GM12878 (cell line): ENCODE measurements at regions not wholly inside any gene's neighbourhood (a gene's known extent, or its start where the extent isn't known, plus 50 kb on each side); places are given as distances from the start of the nearest gene placed in this dataset.

ENCODE experiments used
- ATAC-seq: fragments of 200-7000 bp; cut with Tn5 transposase; 3 replicates; pipeline ENCODE4 v1.9.1; 2020; ENCODE audit warnings: mild to moderate bottlenecking, moderate library complexity
- BruUV-seq: library from RNA; stranded (reverse); fragments of 400-500 nt; replicated peaks from 2 replicates; lab custom pipeline; 2021; lab: Mats Ljungman, UMichigan
- CTCF ChIA-PET: fragments of 300-600 bp; sonication (Branson Sonifier 250); formaldehyde crosslinking; extraction: SDS; loops from one replicate; lab custom pipeline; 2021; ENCODE audit warnings: inconsistent platforms; lab: Yijun Ruan, JAX
- POLR2A ChIA-PET: fragments of 350-600 bp; formaldehyde crosslinking; extraction: SDS; loops from one replicate; lab custom pipeline; 2021; ENCODE audit warnings: inconsistent platforms; lab: Charles Lee
- RAD21 ChIA-PET: fragments of 300-600 bp; sonication (Branson Sonifier 250); formaldehyde crosslinking; loops from one replicate; lab custom pipeline; 2023; ENCODE audit warnings: antibody characterized with exemption; ENCODE audit not compliant: unreplicated experiment; lab: Charles Lee
- SMC1A ChIA-PET: fragments of 300-600 bp; sonication (Branson Sonifier 250); formaldehyde crosslinking; loops from one replicate; lab custom pipeline; 2023; ENCODE audit not compliant: unreplicated experiment, uncharacterized antibody; lab: Charles Lee
- DNase-seq: peaks from one replicate; pipeline ENCODE4 v3.0.0-alpha.2; 2011; ENCODE audit warnings: low read depth, low spot score
- FAIRE-seq: peaks from 3 replicates; lab custom pipeline; 2011; peaks lifted over from hg19 to GRCh38; lab: Jason Lieb, UNC
- H2AFZ ChIP-seq: 2 replicates; pipeline ENCODE4 v1.6.0; 2011; ENCODE audit warnings: low read depth, low read length, control low read depth; ENCODE audit not compliant: control insufficient read depth
- H3K27ac ChIP-seq: 2 replicates; pipeline ENCODE4 v1.5.1; 2011; ENCODE audit warnings: control low read depth; ENCODE audit not compliant: control insufficient read depth, insufficient read depth
- H3K27me3 ChIP-seq, 2 experiments: replicated peaks in 1 of 2; 2 replicates each; pipeline versions ENCODE4 v1.6.0 to v1.6.1; 2011; ENCODE audit warnings: low read length in 1 of 2; ENCODE audit not compliant: control insufficient read depth in 2 of 2, insufficient read depth in 2 of 2
- H3K36me3 ChIP-seq, 2 experiments: 2 replicates each; pipeline ENCODE4 v1.5.1; 2011; ENCODE audit warnings: low read length in 1 of 2; ENCODE audit not compliant: control insufficient read depth in 2 of 2, insufficient read depth in 2 of 2
- H3K4me1 ChIP-seq: 2 replicates; pipeline ENCODE4 v1.6.1; 2011; ENCODE audit warnings: mild to moderate bottlenecking, low read length, moderate library complexity, mixed read lengths; ENCODE audit not compliant: control insufficient read depth, insufficient read depth
- H3K4me2 ChIP-seq: 2 replicates; pipeline ENCODE4 v1.6.0; 2011; ENCODE audit warnings: control low read depth; ENCODE audit not compliant: control insufficient read depth, insufficient read depth
- H3K4me3 ChIP-seq: fragments of 200-600 bp; sonication (generic); 2 replicates; pipeline ENCODE4 v1.5.1; 2016
- H3K79me2 ChIP-seq: 2 replicates; pipeline ENCODE4 v1.6.0; 2011; ENCODE audit warnings: low read length; ENCODE audit not compliant: control insufficient read depth, insufficient read depth
- H3K9ac ChIP-seq: 2 replicates; pipeline ENCODE4 v1.8.0; 2011; ENCODE audit warnings: low read length, control low read depth, mixed read lengths; ENCODE audit not compliant: control insufficient read depth, insufficient read depth
- H3K9me3 ChIP-seq: replicated peaks from 3 replicates; pipeline ENCODE4 v1.5.1; 2011; ENCODE audit warnings: mild to moderate bottlenecking, low read length; ENCODE audit not compliant: control insufficient read depth, insufficient read depth
- H4K20me1 ChIP-seq: 2 replicates; pipeline ENCODE4 v1.6.0; 2011; ENCODE audit not compliant: control insufficient read depth, insufficient read depth
- ATF7 ChIP-seq: fragments of 450-650 bp; IDR thresholded peaks from 2 replicates; pipeline ENCODE4 v1.6.1; 2016; ENCODE audit warnings: low read depth, mild to moderate bottlenecking
- HCFC1 ChIP-seq: fragments of 150-350 bp; IDR thresholded peaks from 2 replicates; pipeline ENCODE4 v1.6.1; 2014; ENCODE audit warnings: low read length
- MEF2B ChIP-seq: fragments of 450-650 bp; IDR thresholded peaks from 2 replicates; pipeline ENCODE4 v1.6.1; 2018; ENCODE audit warnings: mild to moderate bottlenecking, moderate library complexity; ENCODE audit not compliant: partially characterized antibody, poor library complexity, severe bottlenecking
- MYC ChIP-seq: IDR thresholded peaks from 2 replicates; pipeline ENCODE4 v1.6.1; 2011; ENCODE audit warnings: mild to moderate bottlenecking, low read length, moderate library complexity, inconsistent platforms; ENCODE audit not compliant: insufficient read depth, insufficient replicate concordance, insufficient read length, severe bottlenecking
- RBBP5 ChIP-seq: fragments of 200-600 bp; sonication (generic); conservative IDR thresholded peaks from 2 replicates; pipeline ENCODE4 v1.6.1; 2016
- SIN3A ChIP-seq: IDR thresholded peaks from 2 replicates; pipeline ENCODE4 v1.6.1; 2012; ENCODE audit warnings: low read depth, low read length, improper control_type of control experiment
- WGBS: methylation state at CpG from one replicate; pipeline ENCODE4 v1.1.6; 2016; ENCODE audit warnings: low lambda C conversion rate; ENCODE audit not compliant: insufficient replicate concordance, insufficient coverage; ENCODE audit errors: missing lambda C conversion rate; 5-methylcytosine and 5-hydroxymethylcytosine counted together
- in situ Hi-C: fragments of 300-500 bp; cut with MboI; formaldehyde crosslinking; loops from 9 replicates; pipeline ENCODE4 v1.14.3; 2018; ENCODE audit warnings: mixed read lengths
- intact Hi-C: fragments of 100-400 bp; cut with micrococcal nuclease; formaldehyde crosslinking; loops from one replicate; pipeline ENCODE4 v1.14.2; 2022; ENCODE audit not compliant: unreplicated experiment
- TF ChIP-seq, protein P1 (sequence below): fragments of 450-650 bp; IDR thresholded peaks from 2 replicates; pipeline ENCODE4 v1.6.1; 2017; ENCODE audit warnings: low read depth, mild to moderate bottlenecking, moderate library complexity

DNA sequence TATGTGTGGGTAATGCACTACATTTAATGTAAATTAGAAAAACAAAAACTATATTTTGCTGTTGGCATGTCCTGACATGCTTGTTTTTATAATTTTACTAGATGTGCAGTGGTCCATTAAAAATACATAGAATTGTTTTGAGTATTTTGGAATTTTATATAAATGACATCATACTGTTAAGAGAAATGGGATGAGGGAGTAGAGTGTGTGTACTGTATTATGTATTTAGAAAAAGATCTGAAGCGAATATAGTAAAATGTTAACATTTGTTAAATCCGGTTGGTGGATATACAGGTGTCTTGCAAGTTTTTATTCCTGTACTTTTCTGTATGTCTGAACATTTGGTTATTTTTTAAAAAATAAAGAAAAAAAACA, 288.4 kb upstream of the SATB1 start:
- 60% methylated on average over 2 of the region's 2 CpGs for WGBS
- H3K4me2 ChIP-seq = no peak overlapping the region
- ATAC-seq = no peak
- ChIA-PET POLR2A (no interaction called here), CTCF (interaction anchor here (1.1 kb wide), 1 partner anchor 19 kb away, joined by 3 read pairs; no protein-coding TSS in a partner anchor), SMC1A (interaction anchor here (1.0 kb wide), 1 partner anchor 9 kb away, joined by 3 read pairs; no protein-coding TSS in a partner anchor), RAD21 (no interaction called here)
- no peak for DNase-seq
- no peak overlapping the region for H3K9ac ChIP-seq
- in situ Hi-C loops (no loop called here), intact Hi-C loops (no loop called here)
- H3K36me3 ChIP-seq = no peaks in the 10 kb centered on the region
- no peaks in the 10 kb centered on the region for H4K20me1 ChIP-seq
- no TSS peak for BruUV-seq
- H3K79me2 ChIP-seq = no peaks in the 10 kb centered on the region
- no peak overlapping the region for H3K27ac ChIP-seq
- H3K27me3 ChIP-seq = no peaks in the 10 kb centered on the region
- no peak for FAIRE-seq
- no peaks in the 10 kb centered on the region; the same call in 2 of the 3 replicates for H3K9me3 ChIP-seq
- H2AFZ ChIP-seq = no peak overlapping the region
- H3K4me3 ChIP-seq = no peak overlapping the region
- no peaks in the 10 kb centered on the region for H3K4me1 ChIP-seq
- peak; percentile 24; the same call in 1 of the 2 replicates for TF ChIP-seq ATF7
- no peak for TF ChIP-seq MEF2B

- intact Hi-C loops (no loop called here), in situ Hi-C loops (no loop called here)
- H3K79me2 ChIP-seq = no peaks in the 10 kb centered on the region
- no peak overlapping the region for H3K4me3 ChIP-seq
- RAD21 ChIA-PET = interaction anchor here (0.6 kb wide), 1 partner anchor 154 kb away, joined by 3 read pairs; no protein-coding TSS in a partner anchor
- SMC1A ChIA-PET = interaction anchor here (0.9 to 1.4 kb wide), 3 partner anchors 8 to 41 kb away, joined by 3 to 4 read pairs (median 3); no protein-coding TSS in a partner anchor
- 45% methylated on average over 6 of the region's 6 CpGs for WGBS
- no peak overlapping the region for H3K9ac ChIP-seq
- H3K36me3 ChIP-seq = no peaks in the 10 kb centered on the region
- DNase-seq (no peak), ATAC-seq (no peak), FAIRE-seq (no peak)
- no TSS peak for BruUV-seq
- H3K4me2 ChIP-seq = no peak overlapping the region
- H3K27me3 ChIP-seq = no peaks in the 10 kb centered on the region
- no peak overlapping the region for H2AFZ ChIP-seq
- no peak for TF ChIP-seq SIN3A
- no peak for TF ChIP-seq RBBP5
- TF ChIP-seq HCFC1 = no peak
- TF ChIP-seq, protein P1, sequence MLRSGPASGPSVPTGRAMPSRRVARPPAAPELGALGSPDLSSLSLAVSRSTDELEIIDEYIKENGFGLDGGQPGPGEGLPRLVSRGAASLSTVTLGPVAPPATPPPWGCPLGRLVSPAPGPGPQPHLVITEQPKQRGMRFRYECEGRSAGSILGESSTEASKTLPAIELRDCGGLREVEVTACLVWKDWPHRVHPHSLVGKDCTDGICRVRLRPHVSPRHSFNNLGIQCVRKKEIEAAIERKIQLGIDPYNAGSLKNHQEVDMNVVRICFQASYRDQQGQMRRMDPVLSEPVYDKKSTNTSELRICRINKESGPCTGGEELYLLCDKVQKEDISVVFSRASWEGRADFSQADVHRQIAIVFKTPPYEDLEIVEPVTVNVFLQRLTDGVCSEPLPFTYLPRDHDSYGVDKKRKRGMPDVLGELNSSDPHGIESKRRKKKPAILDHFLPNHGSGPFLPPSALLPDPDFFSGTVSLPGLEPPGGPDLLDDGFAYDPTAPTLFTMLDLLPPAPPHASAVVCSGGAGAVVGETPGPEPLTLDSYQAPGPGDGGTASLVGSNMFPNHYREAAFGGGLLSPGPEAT = no peak
- TF ChIP-seq MYC = no peak
- H4K20me1 ChIP-seq = no peaks in the 10 kb centered on the region
- H3K4me1 ChIP-seq = no peaks in the 10 kb centered on the region
- H3K27ac ChIP-seq = no peak overlapping the region
- POLR2A ChIA-PET = no interaction called here
- H3K9me3 ChIP-seq = no peaks in the 10 kb centered on the region; the same call in 2 of the 3 replicates
- CTCF ChIA-PET = interaction anchor here (1.1 kb wide), 1 partner anchor 19 kb away, joined by 3 read pairs; no protein-coding TSS in a partner anchor
These were observed 287.8 kb upstream of the SATB1 start for GRCh38 chr3:18712713-18713576.
